ENCODE measurements at regions not wholly inside any gene's neighbourhood (a gene's known extent, or its start where the extent isn't known, plus 50 kb on each side); places are given as distances from the start of the nearest gene placed in this dataset.
"Not testable (repeated sequence)": the region's sequence is repeated elsewhere in the genome, so short reads cannot be mapped to it uniquely, and the experiment has no call there.

DNA sequence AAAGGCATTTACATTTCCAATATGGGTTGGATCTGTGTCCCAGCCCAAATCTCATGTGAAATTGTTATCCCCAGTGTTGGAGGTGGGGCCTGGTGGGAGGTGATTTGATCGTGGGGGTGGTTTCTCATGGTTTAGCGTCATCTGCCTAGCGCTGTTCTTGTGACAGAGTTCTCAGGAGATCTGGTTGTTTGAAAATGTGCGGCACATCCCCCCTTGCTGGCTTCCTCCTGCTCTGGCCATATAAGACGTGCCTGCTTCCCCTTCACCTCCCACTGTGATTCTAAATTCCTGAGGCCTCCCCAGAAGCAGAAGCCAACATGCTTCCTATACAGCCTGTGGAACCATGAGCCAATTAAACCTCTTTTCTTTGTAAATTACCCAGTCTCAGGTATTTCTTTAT, 126.2 kb upstream of the FNDC3A start:
- DNase-seq = no peak

DNA sequence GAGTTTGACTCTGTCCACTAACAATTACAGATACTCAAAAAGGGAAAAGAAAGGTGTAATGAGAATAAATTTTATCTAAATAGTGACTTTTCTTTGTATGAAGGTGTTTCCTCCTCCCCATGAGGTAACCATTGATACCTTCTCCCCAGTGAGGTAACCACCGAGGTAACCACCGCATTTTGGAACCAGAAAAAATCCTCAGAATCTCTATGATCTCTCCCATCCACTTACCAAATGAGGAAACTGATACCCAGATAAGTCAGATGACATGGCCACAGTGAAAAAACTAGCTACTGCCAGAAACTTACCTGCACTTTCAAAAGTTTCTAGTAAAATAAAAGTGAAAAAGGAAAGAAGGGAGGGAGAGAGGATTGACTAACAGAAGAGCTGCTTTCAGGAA, 124.0 kb upstream of the FNDC3A start:
- no peak for DNase-seq

DNA sequence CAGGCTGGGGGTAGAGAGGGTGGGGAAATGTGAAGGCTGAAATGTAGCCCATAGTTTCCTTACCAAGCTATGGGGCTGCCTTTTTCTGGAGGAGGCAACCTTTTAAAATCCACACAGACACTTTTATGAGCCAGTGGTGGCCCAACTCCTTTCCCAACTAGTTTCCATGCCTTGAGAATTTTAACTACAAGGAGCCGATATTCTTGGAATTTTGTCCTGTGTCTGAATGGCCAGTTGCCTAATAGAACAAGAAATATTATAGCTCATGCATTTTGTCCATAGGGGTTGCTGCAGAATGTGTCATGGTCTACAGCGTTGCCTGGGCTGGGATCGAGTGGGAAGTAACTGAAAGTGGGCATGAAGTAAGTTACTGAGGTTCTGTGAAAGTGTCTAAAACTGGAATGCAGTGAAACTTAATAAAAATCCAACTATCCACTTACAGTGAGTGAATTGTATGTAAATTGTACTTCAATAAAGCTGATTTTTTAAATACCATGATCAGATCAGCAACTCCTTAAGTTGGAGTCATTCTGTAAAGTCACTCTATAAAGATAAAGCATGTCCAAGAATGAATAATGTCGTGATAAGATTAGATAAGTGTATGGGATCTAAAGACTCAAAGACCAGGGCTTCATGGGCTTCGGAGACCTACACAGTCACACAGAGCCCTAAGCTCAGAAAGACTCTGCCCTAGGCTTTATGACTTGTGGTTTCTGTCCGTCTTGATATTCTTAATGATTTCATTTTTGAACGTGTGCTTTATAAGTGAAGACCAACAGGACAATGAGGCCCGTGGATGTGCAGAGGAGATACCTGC, 122.6 kb upstream of the FNDC3A start:
- no peak for DNase-seq

DNA sequence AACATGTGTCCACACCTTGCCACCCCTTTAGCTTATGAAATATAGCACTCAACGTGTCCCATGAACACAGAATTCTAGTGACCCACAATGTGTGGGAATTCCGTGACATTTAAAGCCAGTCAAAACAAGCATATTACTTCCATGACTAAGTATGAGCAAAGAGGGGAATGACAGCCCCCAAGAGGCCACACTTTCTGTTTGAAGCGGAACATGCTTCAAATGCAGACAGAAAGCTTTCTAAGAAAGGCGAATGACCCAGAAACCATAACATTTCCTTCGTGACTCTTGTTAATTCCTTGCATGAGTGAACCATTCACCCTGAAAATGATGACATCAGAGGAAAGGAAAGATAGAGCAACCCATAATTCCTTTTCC, 122.0 kb upstream of the FNDC3A start:
- DNase-seq = no peak

DNA sequence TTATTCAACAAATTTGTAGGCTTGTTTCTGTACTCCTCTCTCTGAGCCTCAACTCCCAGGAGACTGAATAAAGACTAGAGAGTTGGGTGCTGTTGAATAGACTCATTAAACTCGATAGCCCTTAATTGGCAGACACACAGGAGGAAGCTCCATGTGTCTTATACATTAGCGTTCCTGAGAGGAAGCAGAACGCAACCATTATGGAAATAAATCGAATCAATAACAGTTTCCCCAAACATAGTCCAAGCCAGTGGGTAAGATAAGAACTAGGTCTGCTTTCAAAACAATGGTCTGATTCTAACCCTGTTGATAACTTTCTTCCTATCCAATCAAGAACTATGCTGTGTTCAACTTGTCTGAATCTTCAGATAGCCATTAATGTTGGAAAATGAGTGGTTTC, 118.1 kb upstream of the FNDC3A start:
- DNase-seq = no peak

DNA sequence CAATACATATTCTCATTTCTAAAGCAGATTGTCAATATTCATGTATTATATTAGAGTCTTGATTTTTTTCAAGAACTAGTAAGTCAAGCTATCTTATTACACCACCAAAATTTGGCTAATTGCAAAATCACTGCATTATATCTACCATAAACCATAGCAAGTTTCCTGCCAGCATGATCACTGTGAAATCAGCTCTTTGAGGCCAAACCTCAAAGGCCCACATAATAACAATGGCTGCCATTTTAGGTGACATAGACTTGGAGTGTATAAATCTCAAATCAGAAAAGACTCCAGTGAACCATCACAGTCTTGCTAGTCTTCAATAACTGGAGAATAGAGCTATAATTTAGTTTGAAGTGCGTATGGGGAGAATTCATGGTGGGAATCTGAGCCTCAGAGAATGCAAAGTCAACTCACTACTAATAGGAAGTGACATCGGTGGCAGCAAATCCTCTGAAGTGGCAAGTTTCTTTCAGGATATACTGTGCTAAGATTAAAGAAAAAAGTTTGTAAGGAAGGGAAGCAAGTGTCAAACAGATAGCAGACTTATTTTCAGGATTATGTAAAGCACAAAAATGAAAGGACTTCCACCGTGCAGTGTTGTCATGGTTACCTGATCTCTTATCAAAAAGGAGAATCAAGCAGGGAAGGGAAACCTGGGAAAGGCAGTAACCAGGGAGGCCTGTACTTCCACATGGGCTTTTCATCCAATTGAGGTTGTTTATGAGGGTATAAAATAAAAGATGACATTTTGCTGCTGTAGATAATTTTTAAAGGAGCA, 117.4 kb upstream of the FNDC3A start:
- DNase-seq = no peak

DNA sequence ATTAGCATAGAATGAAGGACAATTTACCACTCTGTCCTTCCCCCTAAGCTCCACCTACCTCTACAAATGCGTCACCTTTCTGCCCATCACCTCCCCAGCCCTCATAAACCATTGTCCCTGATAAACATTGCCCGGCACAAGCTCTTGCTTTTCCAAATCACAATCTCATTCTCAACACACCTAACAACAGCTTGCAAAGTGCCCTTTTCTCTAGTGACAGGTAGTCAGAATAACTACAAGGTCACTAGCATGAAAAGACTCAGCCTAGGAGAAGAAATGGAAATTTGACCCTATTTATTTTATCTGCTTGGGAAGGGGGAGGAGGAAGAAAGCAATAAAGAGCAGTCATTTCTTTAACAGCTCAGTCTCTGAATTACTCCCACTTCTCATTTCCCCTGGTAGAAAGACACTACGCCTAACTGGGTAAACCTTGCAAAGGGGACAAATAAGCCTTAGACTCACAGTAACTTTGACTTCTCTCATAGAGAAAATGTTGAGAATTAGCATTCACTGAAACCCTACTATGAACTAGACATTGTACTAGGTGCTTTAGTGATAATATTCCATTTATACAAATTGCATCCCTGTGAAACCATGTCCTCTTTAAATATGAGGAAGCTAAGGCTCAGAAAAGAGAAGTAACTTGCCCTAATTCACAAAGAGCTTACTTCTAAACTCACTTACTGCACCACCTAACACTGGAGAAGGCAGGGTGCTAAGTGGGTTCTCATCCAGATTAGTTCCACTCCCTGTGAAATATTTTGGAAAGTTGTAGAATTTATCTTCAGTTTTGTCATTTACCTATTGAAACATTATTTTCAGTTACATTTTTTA, 116.2 kb upstream of the FNDC3A start:
- DNase-seq = no peak

DNA sequence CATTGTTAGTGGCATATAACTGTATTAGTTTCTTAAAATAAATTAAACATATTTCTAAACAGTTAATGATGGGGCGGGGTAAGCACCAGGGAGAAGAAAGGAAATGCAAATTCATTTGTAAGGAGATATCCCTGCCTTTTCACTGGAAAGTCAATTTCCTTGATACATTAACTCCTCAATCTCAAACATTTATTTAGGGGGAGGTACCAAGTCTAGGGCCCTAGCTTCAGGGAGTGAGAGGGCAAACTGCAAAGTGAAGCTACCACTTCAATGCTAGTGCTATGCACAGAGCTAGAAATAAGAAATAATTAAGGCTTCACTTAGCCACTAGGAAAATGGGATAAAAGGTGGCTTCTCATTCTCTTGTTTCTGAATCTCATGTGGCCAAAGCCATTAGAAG, 115.3 kb upstream of the FNDC3A start:
- DNase-seq = no peak

DNA sequence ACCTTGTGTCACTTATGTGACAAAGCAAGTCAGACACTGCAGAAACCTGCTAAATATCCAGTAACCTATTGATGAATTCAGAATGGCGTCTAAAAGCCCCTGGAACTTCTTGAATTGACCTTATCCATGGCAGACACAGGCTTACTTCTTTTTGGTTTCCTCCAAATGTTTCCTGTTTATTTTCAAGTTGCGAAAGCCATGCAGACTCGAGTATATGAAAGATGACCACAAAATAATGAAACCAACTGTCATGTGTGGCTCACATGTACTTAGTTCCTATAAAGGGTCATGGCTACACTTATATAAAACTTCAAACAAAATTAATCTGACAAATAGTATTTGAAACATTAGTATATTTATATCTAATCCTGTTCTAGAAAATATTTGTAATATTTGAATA, 113.1 kb upstream of the FNDC3A start:
- DNase-seq = no peak

DNA sequence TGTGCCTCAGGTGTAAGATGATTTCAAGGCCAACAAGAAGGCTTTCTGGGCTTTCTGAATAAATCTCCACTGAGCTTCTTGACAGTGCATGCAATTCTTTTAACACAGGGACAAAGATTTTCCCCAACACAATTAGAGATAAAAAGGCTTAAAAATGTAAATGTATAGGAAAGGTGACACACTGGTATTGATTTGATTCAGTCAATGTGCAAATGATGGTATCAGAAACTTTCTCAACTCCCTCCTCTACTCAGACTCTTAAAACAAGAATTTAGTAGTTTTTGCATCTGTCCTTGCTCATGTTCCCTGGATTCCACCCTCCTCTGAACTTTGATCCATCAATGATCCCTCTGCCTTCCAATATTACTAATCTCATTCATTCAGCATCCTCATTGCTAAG, 111.6 kb upstream of the FNDC3A start:
- DNase-seq = no peak

DNA sequence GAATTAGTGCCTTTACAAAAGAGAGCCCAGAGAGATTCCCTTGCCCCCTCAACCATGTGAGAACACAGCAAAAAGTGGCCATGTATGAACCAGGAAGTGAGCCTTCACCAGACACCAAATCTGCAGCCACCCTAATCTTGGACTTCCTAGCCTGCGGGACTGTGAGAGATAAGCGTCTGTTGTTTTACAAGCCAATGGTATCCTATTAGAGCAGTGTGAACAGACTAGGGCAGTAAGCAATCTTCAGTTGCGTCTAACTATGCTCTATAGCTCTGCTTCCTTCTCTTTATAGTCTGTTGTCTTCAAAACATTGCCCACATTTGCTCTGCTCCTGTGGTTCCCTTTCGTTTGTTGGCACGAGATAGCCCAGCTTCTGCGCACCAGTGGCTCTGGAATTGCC, 109.5 kb upstream of the FNDC3A start:
- no peak for DNase-seq

DNA sequence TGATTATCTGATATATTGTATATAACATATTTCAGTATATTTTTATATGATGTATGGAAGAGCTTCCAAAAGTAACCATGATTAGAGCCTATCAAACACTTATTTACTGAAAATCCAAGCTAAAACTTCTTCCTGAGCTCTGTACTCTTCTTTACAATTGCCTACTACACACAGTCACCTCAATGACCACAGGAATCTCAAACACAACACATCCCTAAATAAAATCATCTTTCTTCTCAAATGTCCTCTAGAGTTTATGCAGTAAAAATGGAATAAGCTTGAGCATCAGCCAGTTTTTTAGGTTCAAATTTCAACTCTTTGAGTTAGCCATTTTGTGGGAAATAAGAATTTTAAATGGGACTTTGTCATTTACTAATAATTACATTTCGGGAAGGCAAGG, 102.6 kb upstream of the FNDC3A start:
- DNase-seq = no peak

DNA sequence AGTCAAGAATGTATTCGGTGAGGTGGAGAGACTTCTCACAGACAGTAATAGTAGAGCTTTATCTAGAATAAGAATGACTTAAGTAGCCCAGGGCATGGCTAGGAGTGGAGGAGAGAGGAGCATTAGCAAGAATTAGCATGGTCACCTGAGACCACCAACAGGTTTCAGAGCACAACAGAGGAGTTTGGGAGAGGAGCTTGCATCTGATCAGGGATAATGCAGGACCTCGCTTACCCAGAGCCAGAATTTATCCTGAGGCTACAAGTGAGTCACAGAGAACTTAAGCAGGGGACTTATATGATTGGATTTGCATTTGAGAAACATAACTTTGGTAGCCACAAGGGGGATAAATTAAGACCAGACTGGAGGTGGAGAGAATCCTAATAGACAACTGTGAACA, 102.1 kb upstream of the FNDC3A start:
- DNase-seq = no peak

DNA sequence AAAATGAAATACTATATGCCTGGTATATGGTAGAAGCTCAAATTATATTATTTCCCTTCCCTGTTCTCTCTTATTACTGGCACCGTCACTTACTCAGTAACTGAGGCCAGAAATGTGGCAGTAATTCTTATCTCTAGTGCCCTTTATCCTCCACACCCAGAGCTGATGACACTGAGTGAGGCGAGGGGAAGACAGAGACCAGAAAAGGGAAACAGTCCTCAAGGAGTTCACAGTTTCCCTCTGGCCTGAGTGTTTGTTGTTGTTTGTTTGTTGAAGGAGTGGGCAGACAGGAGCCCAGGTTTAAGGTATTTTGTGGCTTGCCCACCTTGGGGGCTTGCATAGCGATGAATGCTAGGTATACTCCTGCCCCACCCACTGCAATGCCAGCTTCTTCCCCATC, 101.5 kb upstream of the FNDC3A start:
- DNase-seq = no peak

DNA sequence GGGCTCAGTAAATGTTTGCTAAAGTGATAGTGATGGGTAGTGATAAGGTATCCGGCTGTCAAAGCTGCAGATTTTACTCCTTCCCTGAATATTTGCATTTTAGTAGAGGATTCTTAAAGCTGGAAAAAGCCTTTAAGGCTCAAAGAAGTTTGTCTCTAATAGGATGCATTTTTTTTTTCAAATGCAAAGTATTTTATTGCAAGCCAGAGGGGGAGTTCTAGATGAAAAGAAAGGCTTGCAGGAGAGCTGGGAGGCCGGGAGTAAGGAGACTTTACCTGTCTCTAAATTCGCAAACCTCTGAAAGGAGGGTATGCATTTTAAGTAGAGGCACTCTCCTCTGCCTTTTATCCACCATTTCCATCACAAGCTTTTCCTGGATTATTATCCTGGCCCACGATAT, 100.7 kb upstream of the FNDC3A start:
- DNase-seq = no peak

DNA sequence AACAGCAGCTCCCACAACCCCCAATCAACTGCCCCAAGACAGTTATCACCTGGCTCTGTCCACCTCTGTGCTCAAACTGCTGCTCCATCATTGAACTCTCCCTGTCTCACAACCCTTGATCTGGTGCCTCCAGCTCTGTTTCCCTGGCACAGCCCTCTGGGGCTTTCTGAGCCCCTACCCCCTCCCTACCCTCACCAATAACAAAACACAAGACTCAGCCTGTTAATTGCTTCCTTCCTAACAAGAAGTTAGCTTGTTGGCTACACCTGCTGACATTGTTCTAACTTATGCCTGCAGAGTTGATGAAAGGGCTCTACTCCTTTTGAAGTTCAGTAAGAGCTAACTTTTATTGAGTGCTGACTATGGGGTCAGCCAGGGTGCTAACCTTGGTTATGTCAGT, 99.4 kb upstream of the FNDC3A start:
- no peak for DNase-seq

DNA sequence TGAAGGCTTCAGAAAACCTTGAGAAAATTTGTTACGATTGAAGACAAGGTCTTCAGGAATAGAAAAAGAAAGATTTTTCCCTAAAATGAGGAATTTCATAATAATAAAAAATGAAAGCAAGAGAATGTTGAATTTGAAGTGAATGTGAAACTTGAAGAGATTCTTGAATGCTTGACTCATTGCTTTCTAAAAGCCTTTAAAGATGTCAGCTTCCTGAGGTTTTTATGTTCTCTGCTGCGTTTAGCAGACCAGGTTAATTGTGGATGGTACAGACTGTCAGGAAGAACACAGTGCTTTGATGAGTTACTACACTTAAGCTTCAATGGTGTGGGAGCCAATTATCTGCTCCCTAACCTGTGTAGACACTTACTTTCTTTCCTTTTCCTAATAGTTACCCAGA, 96.3 kb upstream of the FNDC3A start:
- DNase-seq = no peak

DNA sequence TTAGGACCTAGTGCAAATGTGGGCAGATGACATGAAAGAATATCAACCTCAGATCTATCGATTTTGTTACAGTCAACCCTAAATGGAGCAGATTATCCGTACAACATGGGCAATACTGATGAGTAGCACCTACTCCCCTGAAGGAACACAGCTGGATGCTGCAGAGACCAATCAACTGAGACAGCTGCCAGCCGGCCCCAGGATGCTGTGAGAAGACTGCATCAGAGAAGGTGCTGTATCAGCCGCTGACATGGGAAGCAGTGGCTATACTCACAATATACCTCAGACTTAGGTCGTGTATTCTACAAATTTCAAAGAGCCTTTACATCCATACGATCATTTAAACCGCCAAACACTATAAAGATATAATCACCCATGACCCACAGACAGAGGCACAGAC, 95.9 kb upstream of the FNDC3A start:
- no peak for DNase-seq

DNA sequence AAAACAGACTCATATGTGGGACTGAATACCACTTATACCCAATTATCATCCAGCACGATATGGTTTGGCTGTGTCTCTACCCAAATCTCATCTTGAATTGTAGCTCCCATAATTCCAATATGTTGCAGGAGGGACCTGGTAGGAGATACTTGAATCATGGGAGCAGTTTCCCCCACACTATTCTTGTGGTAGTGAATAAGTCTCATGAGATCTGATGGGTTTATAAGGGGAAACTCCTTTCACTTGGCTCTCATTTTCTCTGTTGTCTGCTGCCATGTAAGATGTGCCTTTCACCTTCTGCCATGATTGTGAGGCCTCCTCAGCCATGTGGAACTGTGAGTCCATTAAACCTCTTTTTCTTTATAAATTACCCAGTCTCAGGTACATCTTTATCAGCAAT, 91.9 kb upstream of the FNDC3A start:
- DNase-seq = not testable (repeated sequence)

DNA sequence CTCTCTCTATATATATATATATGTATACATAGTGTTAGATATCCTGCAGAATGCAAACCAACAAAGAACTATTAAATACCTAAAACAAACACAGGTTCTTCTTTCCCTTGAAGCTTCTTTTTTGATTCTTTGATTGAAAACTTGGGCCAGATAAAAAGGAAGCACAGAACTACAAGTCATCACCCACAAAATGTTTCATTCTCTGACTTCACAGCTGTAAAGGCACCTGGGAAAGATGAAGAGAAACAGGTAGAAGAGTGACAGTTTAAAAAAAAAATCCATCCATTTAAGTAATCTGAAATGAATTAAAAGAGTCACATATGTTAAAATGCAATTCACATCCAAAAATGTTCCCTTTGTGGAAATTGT, 90.7 kb upstream of the FNDC3A start:
- DNase-seq = no peak

DNA sequence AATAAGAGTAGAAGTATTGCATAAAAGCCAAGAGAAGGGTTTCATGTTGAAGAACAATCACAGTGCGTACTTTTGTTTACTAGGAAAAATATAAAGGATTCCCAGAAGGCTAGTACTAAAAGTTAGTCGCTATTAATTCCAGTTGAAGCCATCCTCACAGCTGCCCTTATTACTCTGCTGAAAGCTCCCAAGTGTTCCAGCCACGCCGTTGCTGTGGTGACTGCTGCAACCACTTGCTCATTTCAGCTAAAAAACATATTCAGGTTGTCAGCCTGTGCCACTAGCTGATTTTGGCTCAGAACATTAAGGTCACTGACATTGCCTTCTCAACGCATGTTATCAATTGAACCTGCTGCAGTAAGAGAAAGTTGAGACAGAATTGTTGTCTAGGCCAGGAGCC, 87.1 kb upstream of the FNDC3A start:
- DNase-seq = no peak

DNA sequence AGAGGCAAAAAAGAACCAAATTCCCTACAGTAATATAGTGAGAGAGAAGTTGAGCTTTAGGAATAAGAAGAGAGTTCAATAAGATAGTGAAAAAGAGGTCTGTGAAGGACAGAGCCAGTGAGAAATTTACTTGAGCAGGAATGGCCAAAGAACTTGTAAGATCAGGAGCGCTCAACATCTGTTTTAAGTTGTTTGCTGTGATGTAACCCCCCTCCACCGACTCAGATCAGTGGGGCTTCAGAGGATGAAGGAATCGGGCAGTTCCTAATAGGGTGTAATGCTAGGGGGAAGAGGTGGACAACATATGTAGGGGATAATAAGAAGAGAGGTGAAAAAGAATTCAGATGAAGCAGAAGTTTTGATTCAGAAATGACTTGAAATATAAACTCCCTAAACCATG, 85.3 kb upstream of the FNDC3A start:
- no peak for DNase-seq

DNA sequence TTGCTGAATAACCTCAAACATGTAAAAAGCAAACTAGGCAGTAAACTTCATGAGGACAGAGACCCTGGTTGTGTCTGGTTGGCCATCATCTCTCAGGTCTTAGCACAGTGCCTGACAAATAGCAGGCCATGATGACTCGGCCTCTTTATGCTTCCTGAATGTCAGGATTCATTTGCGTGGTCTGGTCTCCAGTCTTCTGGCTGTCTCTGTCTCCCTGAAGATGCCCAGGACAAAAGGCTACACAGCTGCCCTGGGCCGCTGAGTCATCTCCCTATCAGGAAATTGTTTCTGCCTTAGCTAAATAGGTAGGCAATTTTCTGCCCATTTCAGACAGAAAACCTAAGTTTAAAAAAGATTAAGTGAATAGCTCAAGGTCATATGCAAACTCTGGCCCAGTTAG, 84.1 kb upstream of the FNDC3A start:
- DNase-seq = no peak
